GM23248 (cell line): ENCODE measurements at regions not wholly inside any gene's neighbourhood (a gene's known extent, or its start where the extent isn't known, plus 50 kb on each side); places are given as distances from the start of the nearest gene placed in this dataset.
A peak's percentile ranks its signal among the peaks of the same experiment; 100 is the strongest.

Source experiments
- DNase-seq: peaks from one replicate; pipeline ENCODE4 v3.0.0-alpha.2; 2015
- H2AFZ ChIP-seq: fragments of 200-600 bp; sonication (generic); 2 replicates; pipeline ENCODE4 v1.6.1; 2016; ENCODE audit warnings: antibody characterized with exemption
- H3F3A ChIP-seq: fragments of 200-600 bp; sonication (generic); 2 replicates; pipeline ENCODE4 v1.6.1; 2016; ENCODE audit warnings: mild to moderate bottlenecking, antibody characterized with exemption, mixed run types; ENCODE audit not compliant: insufficient read depth
- H3K27ac ChIP-seq: fragments of 200-600 bp; sonication (generic); 2 replicates; pipeline ENCODE4 v1.5.1; 2016; ENCODE audit warnings: mild to moderate bottlenecking
- H3K27me3 ChIP-seq: fragments of 200-600 bp; sonication (generic); replicated peaks from 2 replicates; pipeline ENCODE4 v1.6.1; 2016; ENCODE audit warnings: mild to moderate bottlenecking; ENCODE audit not compliant: insufficient read depth
- H3K36me3 ChIP-seq: fragments of 200-600 bp; sonication (generic); 2 replicates; pipeline ENCODE4 v1.6.1; 2016; ENCODE audit warnings: low read depth, mild to moderate bottlenecking
- H3K4me1 ChIP-seq: fragments of 200-600 bp; sonication (generic); 2 replicates; pipeline ENCODE4 v1.6.1; 2016; ENCODE audit warnings: mild to moderate bottlenecking; ENCODE audit not compliant: insufficient read depth
- H3K4me2 ChIP-seq: fragments of 200-600 bp; sonication (generic); one replicate; pipeline ENCODE4 v1.6.1; 2016; ENCODE audit warnings: mild to moderate bottlenecking; ENCODE audit not compliant: unreplicated experiment
- H3K4me3 ChIP-seq: fragments of 200-600 bp; sonication (generic); 2 replicates; pipeline ENCODE4 v1.5.1; 2016; ENCODE audit warnings: mild to moderate bottlenecking
- H3K79me2 ChIP-seq: fragments of 200-600 bp; sonication (generic); 2 replicates; pipeline ENCODE4 v1.6.1; 2016; ENCODE audit warnings: mild to moderate bottlenecking; ENCODE audit not compliant: insufficient read depth
- H3K9ac ChIP-seq: fragments of 200-600 bp; sonication (generic); 2 replicates; pipeline ENCODE4 v1.6.1; 2016; ENCODE audit warnings: mild to moderate bottlenecking
- H3K9me2 ChIP-seq: fragments of 200-600 bp; sonication (generic); 2 replicates; pipeline ENCODE4 v1.6.1; 2016; ENCODE audit warnings: mixed run types, mild to moderate bottlenecking, moderate library complexity; ENCODE audit not compliant: insufficient read depth
- H3K9me3 ChIP-seq: fragments of 200-600 bp; sonication (generic); one replicate; pipeline ENCODE4 v1.6.1; 2017; ENCODE audit warnings: low read depth
- H4K20me1 ChIP-seq: fragments of 200-600 bp; sonication (generic); 2 replicates; pipeline ENCODE4 v1.6.0; 2016; ENCODE audit not compliant: insufficient read depth
- EZH2 ChIP-seq: fragments of 200-600 bp; sonication (generic); IDR thresholded peaks from 2 replicates; pipeline ENCODE4 v1.6.1; 2018; ENCODE audit warnings: antibody characterized with exemption, mild to moderate bottlenecking; ENCODE audit not compliant: insufficient read depth, poor library complexity, severe bottlenecking
- EZH2phosphoT487 ChIP-seq: fragments of 200-600 bp; sonication (generic); IDR thresholded peaks from 2 replicates; pipeline ENCODE4 v1.6.1; 2018; ENCODE audit warnings: antibody characterized with exemption, moderate library complexity, mild to moderate bottlenecking, low read depth; ENCODE audit not compliant: insufficient read depth
- WGBS, 2 experiments: methylation state at CpG; one replicate each; pipeline ENCODE4 v1.1.6; 2015 to 2017; ENCODE audit warnings: low lambda C conversion rate in 2 of 2, low coverage in 1 of 2; ENCODE audit errors: missing lambda C conversion rate in 2 of 2; 5-methylcytosine and 5-hydroxymethylcytosine counted together
- in situ Hi-C: fragments of 300-500 bp; cut with MboI; formaldehyde crosslinking; loops from 2 replicates; pipeline ENCODE4 v1.15.0; 2020

DNA sequence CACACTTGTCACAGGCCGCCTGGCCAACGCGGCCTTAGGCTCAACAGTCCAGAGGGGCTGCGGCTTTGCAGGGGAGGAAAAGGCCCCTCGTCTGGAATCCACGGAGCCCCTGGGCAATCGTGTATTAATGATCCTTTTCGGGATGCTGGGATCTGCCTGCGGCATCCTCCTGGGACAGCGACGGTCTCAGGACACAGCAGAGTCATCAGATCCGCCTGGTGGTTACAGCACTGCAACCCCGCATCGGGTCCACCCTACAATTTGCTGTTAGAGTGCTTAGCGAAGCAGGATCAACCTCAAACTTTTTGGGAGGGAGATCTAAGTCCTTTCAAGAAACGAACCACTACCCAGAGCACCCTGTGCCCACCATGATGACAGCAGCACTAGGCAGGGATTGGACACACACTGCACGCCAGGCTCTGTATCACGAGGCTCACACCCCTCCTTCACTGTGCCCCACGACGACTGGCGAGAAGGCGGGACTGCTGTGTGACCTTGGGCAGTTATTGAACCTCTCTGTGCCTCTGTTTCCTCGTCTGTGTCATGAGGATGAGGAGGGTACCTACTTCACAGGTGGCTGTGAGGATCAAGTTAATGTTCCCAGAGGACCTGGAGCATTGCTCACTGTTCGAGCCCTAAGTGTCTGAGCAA is 100.4 kb upstream of the COL5A1 start:
- Histone ChIP-seq H3K4me2 (no peak overlapping the region), H3K79me2 (no peaks in the 10 kb centered on the region), H4K20me1 (no peaks in the 10 kb centered on the region), H3K9ac (no peak overlapping the region), H3F3A (peaks cover 17% of the 10 kb centered on the region), H2AFZ (no peak overlapping the region), H3K4me1 (peaks cover 46% of the 10 kb centered on the region), H3K4me3 (no peak overlapping the region), H3K9me3 (no peaks in the 10 kb centered on the region), H3K27ac (no peak overlapping the region), H3K36me3 (no peaks in the 10 kb centered on the region), H3K9me2 (no peaks in the 10 kb centered on the region), H3K27me3 (no peaks in the 10 kb centered on the region)
- TF ChIP-seq EZH2phosphoT487: no peak
- TF ChIP-seq EZH2: no peak
- in situ Hi-C loops: no loop called here
- WGBS, 2 experiments: 95% methylated on average over 24 of the region's 24 CpGs
- DNase-seq: no peak

DNA sequence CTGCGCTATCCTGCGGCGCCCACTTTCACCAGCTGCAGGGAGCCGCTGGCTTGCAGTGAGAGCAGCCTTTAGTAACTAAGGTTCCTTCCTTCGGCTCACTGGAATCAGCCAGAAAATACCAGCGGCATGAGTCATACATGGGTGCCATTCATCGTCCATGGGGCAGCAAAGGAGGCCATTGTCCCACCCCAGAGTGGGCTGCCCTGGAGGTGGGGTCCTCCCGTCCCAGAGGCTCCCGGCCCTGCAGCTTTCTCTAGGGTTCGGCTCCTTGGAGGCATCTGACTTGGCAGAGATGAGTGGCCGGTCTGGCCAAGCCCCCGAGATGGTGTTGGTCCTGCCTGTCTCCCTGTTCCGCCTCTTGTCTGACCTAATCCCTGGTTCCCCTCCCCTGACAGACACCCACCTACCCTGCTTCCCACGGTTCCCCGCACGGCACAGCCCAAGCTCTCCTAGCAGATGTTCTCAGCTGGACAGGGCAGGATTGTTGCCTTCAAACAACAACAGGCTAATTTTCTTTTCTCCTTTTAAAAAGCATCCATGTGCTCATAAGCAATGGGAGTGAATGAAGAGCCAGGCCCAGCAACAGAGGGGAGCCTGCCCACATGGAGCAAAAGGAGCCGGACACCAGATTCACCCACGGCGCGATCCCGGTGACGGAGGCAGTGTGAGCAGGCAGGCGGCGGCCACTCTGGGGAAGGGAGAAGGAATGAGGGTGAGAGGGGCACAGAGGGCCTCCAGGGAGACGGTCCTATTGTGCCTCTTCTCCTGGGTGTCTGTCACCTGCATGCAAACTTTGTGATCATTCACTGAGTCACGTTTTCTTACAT is 97.0 kb upstream of the COL5A1 start:
- Histone ChIP-seq H3K4me2 (peak overlapping the region; percentile 40), H3F3A (peaks cover 23% of the 10 kb centered on the region), H3K79me2 (no peaks in the 10 kb centered on the region), H3K4me3 (no peak overlapping the region), H2AFZ (no peak overlapping the region), H3K9me3 (no peaks in the 10 kb centered on the region), H3K9me2 (no peaks in the 10 kb centered on the region), H3K9ac (peak overlapping the region; percentile 81; the same call in 1 of the 2 replicates), H3K4me1 (peaks cover 32% of the 10 kb centered on the region), H3K27ac (peak overlapping the region; percentile 77), H4K20me1 (no peaks in the 10 kb centered on the region), H3K36me3 (no peaks in the 10 kb centered on the region), H3K27me3 (no peaks in the 10 kb centered on the region)
- in situ Hi-C loops: no loop called here
- peak; percentile 78 for DNase-seq
- WGBS, 2 experiments: 52 to 60% methylated on average over 25 to 26 of the region's 26 CpGs
- no peak for TF ChIP-seq EZH2phosphoT487
- no peak for TF ChIP-seq EZH2

GRCh38 chr9:134545215-134545542 is 96.4 kb upstream of the COL5A1 start:
- Histone ChIP-seq H3K4me2 (peak overlapping the region; percentile 66), H3K9me3 (no peaks in the 10 kb centered on the region), H3K4me1 (peaks cover 32% of the 10 kb centered on the region), H3K79me2 (no peaks in the 10 kb centered on the region), H3K27ac (peak overlapping the region; percentile 77), H2AFZ (0 out of 2 replicates have a peak overlapping the region, but pooled peaks have one; percentile 77), H3K27me3 (no peaks in the 10 kb centered on the region), H3K36me3 (no peaks in the 10 kb centered on the region), H3K9ac (peak overlapping the region; percentile 81), H3K4me3 (no peak overlapping the region), H3F3A (peaks cover 23% of the 10 kb centered on the region), H3K9me2 (no peaks in the 10 kb centered on the region), H4K20me1 (no peaks in the 10 kb centered on the region)
- no peak for TF ChIP-seq EZH2
- TF ChIP-seq EZH2phosphoT487: no peak
- DNase-seq: peak; percentile 55
- 52 to 64% methylated on average over 7 of the region's 7 CpGs for WGBS, 2 experiments
- in situ Hi-C loops: no loop called here

DNA sequence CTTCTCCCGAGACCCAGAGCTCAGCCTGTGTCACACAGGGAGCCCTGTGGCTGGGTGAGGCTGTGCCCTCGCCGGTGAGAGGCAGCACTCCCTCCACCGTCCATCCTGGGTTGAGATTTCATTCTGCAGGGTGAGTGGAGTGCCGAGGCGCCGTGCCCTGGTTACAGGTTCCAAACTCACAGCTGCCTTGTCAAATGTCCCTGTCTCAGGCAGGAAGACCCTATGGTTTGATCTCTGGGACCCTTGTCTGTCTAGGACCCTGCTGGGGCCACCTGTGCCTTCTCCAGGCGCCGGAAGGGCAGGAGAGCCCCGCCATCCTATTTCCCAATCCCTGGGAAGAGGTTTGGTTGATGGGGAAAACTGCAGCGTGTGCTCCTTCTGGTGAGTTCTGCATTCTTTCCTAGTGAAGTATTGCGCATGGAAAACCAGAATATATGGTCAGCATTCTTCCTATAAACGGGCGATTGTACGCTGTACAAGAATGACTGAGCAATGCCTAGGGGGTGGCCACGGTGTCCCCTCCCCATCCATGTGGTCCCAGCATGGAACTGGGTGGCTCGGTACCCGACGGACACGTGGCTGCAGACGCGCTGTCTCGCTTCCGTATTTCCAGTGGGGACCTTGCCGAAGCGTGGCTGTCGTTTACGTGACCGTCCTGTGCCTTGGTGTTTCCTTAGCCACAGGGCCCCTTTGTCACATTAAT is 95.9 kb upstream of the COL5A1 start:
- peak overlapping the region; percentile 66 for H3K4me2 ChIP-seq
- 7 to 11% methylated on average over 28 of the region's 29 CpGs for WGBS, 2 experiments
- H2AFZ ChIP-seq: peak overlapping the region; percentile 77
- no peaks in the 10 kb centered on the region for H3K79me2 ChIP-seq
- peak; percentile 91 for DNase-seq
- H3K27me3 ChIP-seq: no peaks in the 10 kb centered on the region
- H3K9ac ChIP-seq: peak overlapping the region; percentile 81
- no peak for TF ChIP-seq EZH2phosphoT487
- H3K4me1 ChIP-seq: peaks cover 32% of the 10 kb centered on the region
- H3K9me2 ChIP-seq: no peaks in the 10 kb centered on the region
- no peaks in the 10 kb centered on the region for H3K36me3 ChIP-seq
- peak overlapping the region; percentile 41 for H3K4me3 ChIP-seq
- peaks cover 23% of the 10 kb centered on the region for H3F3A ChIP-seq
- H3K9me3 ChIP-seq: no peaks in the 10 kb centered on the region
- no peaks in the 10 kb centered on the region for H4K20me1 ChIP-seq
- H3K27ac ChIP-seq: peak overlapping the region; percentile 77
- in situ Hi-C loops: no loop called here
